SK-N-SH treated with all-trans-retinoic acid at 6 μM for 48 hours (cell line): ENCODE measurements at regions not wholly inside any gene's neighbourhood (a gene's known extent, or its start where the extent isn't known, plus 50 kb on each side); places are given as distances from the start of the nearest gene placed in this dataset.

Experiments
- ISL1 ChIP-seq: fragments of 250-450 bp; sonication (Bioruptor Pico); IDR thresholded peaks from 2 replicates; pipeline ENCODE4 v2.1.2; 2022; ENCODE audit warnings: mild to moderate bottlenecking, moderate library complexity
- PATZ1 ChIP-seq: fragments of 250-450 bp; sonication (Bioruptor Pico); IDR thresholded peaks from 2 replicates; pipeline ENCODE4 v1.8.0; 2020; ENCODE audit warnings: mild to moderate bottlenecking, moderate library complexity, borderline replicate concordance
- TOX ChIP-seq: fragments of 250-450 bp; sonication (Bioruptor Pico); IDR thresholded peaks from 2 replicates; pipeline ENCODE4 v1.8.0; 2021; ENCODE audit warnings: mild to moderate bottlenecking, moderate library complexity, borderline replicate concordance
- ZFP30 ChIP-seq: fragments of 450-650 bp; formaldehyde crosslinking; IDR thresholded peaks from 2 replicates; pipeline ENCODE4 v1.5.0; 2022; ENCODE audit warnings: mild to moderate bottlenecking, moderate library complexity
- ZNF565 ChIP-seq: fragments of 450-650 bp; formaldehyde crosslinking; conservative IDR thresholded peaks from 2 replicates; pipeline ENCODE4 v1.5.0; 2020; ENCODE audit warnings: low read depth, mild to moderate bottlenecking, moderate library complexity
- ZNF70 ChIP-seq: fragments of 450-650 bp; formaldehyde crosslinking; IDR thresholded peaks from 2 replicates; pipeline ENCODE4 v1.5.0; 2020; ENCODE audit warnings: mild to moderate bottlenecking, moderate library complexity

DNA sequence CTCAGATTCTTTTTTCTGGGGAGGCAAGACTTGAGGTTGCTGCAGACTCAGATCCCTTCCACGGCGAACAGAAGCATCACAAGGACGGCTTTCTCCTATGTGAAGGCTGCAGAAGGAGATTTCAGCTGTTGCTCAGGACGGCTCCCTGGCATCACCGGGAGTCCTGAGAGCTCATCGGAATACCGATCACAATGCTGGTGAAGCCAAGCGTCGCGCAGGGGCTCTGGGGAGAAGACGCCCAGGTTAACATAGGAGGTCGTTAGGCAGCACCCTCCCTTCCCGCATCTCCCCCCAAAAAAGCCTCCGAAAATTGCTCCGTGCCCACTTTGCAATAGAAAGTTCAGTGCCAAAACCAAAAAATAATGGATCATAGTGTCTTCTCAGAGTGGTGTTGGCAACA is 127.2 kb upstream of the TMEM132D start:
- no peak for TF ChIP-seq ZFP30 (CRISPR knock-in tag)
- no peak for TF ChIP-seq PATZ1
- no peak for TF ChIP-seq ZNF565 (CRISPR knock-in tag)
- TF ChIP-seq TOX (CRISPR knock-in tag): no peak
- no peak for TF ChIP-seq ISL1
- no peak for TF ChIP-seq ZNF70 (CRISPR knock-in tag)
